ENCODE measurements at regions not wholly inside any gene's neighbourhood (a gene's known extent, or its start where the extent isn't known, plus 50 kb on each side); places are given as distances from the start of the nearest gene placed in this dataset.

DNA sequence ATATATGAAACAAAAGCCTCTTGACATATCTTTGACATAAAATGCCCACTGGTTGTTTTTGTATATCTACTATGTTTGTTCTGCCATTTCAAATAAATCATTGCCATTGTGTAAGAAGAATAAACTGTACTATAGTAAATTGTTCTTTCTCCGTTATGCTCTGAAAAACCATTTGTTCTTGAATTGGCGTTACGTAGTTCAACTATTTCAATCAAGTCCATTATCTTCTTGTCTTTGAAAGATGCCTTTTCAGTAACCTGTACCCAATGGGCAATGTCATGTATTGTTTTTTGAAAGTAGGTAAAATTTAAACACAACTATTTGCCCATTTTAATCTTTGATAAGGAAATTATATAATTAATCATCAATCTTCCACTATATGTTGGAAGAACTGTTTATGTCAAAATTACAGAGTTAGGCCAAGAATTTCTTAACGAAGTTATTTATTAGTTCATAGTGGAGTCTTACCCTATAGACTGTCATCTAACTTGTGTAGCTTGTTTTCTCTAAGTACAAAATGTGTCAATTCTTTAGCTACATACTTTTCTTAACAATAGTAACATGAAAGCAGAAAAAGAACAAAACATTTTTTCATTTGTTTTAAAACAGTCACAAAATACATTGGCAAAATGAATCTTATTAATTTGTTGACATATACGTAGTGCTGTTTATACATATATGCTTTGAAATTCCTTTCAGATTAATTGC lies 294.8 kb downstream of the PTPRC start:
- intact Hi-C loops (cut with micrococcal nuclease; ENCODE audit: unreplicated experiment) = loop anchor here (2.0 to 5.0 kb wide), 2 partner anchors 379 to 619 kb away; no protein-coding TSS in a partner anchor
- H3K27ac ChIP-seq (ENCODE audit: low read depth, low read length, poor library complexity, severe bottlenecking) = peak overlapping the region; percentile 94
- H3K36me3 ChIP-seq (ENCODE audit: insufficient read depth, low read length, poor library complexity, severe bottlenecking) = peaks cover 7% of the 10 kb centered on the region
- no TSS peak for BruUV-seq (replicated peaks)
- DNase-seq (ENCODE audit: low spot score) = no peak
- peak overlapping the region; percentile 68 for H3K4me3 ChIP-seq (ENCODE audit: low read depth, low read length, poor library complexity, severe bottlenecking)
- H3K27me3 ChIP-seq (replicated peaks; ENCODE audit: insufficient read depth, low read depth, low read length, poor library complexity) = no peaks in the 10 kb centered on the region
- H3K9me3 ChIP-seq (ENCODE audit: low read depth, low read length, poor library complexity, severe bottlenecking) = no peaks in the 10 kb centered on the region
- CTCF ChIA-PET = no interaction called here
- H3K4me1 ChIP-seq (ENCODE audit: insufficient read depth, low read length, poor library complexity, severe bottlenecking) = peaks cover 41% of the 10 kb centered on the region
- TF ChIP-seq EZH2 (IDR thresholded peaks at IDR 0.05; ENCODE audit: borderline replicate concordance, low read depth, low read length, poor library complexity, severe bottlenecking) = no peak
- TF ChIP-seq, protein P1, sequence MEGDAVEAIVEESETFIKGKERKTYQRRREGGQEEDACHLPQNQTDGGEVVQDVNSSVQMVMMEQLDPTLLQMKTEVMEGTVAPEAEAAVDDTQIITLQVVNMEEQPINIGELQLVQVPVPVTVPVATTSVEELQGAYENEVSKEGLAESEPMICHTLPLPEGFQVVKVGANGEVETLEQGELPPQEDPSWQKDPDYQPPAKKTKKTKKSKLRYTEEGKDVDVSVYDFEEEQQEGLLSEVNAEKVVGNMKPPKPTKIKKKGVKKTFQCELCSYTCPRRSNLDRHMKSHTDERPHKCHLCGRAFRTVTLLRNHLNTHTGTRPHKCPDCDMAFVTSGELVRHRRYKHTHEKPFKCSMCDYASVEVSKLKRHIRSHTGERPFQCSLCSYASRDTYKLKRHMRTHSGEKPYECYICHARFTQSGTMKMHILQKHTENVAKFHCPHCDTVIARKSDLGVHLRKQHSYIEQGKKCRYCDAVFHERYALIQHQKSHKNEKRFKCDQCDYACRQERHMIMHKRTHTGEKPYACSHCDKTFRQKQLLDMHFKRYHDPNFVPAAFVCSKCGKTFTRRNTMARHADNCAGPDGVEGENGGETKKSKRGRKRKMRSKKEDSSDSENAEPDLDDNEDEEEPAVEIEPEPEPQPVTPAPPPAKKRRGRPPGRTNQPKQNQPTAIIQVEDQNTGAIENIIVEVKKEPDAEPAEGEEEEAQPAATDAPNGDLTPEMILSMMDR (conservative IDR thresholded peaks at IDR 0.05; ENCODE audit: low read depth, low read length) = no peak
- POLR2A ChIA-PET (ENCODE audit: low non-redundant PET) = no interaction called here

DNA sequence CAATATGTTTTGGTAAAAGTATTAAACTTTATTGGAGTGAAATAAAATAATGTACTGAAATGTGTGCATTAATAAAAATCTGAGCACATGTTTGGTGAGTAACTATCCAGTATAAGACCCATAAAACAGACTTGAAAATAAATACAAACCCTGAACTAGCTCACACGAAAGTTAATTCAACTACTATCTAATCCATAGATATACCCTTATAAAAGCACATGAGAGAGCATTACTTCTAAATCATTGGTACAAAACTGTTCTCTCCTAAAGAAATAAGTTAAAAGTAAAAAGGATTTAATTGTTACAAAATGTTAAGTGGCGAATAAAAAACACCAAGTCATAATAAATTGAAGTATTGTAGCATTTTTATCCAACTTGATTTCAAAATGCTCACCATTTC lies 295.6 kb downstream of the PTPRC start:
- ChIA-PET POLR2A (ENCODE audit: low non-redundant PET) (no interaction called here), CTCF (no interaction called here)
- H3K4me1 ChIP-seq (ENCODE audit: insufficient read depth, low read length, poor library complexity, severe bottlenecking) = peaks cover 33% of the 10 kb centered on the region
- H3K36me3 ChIP-seq (ENCODE audit: insufficient read depth, low read length, poor library complexity, severe bottlenecking) = peaks cover 7% of the 10 kb centered on the region
- peak overlapping the region; percentile 68 for H3K4me3 ChIP-seq (ENCODE audit: low read depth, low read length, poor library complexity, severe bottlenecking)
- H3K9me3 ChIP-seq (ENCODE audit: low read depth, low read length, poor library complexity, severe bottlenecking) = no peaks in the 10 kb centered on the region
- no peak for TF ChIP-seq EZH2 (IDR thresholded peaks at IDR 0.05; ENCODE audit: borderline replicate concordance, low read depth, low read length, poor library complexity, severe bottlenecking)
- TF ChIP-seq, protein P1 (conservative IDR thresholded peaks at IDR 0.05; ENCODE audit: low read depth, low read length) = no peak
- peak overlapping the region; percentile 94 for H3K27ac ChIP-seq (ENCODE audit: low read depth, low read length, poor library complexity, severe bottlenecking)
- intact Hi-C loops (cut with micrococcal nuclease; ENCODE audit: unreplicated experiment) = loop anchor here (2.0 to 5.0 kb wide), 2 partner anchors 378 to 618 kb away; no protein-coding TSS in a partner anchor
- DNase-seq (ENCODE audit: low spot score) = no peak
- BruUV-seq (replicated peaks) = no TSS peak
- no peaks in the 10 kb centered on the region for H3K27me3 ChIP-seq (replicated peaks; ENCODE audit: insufficient read depth, low read depth, low read length, poor library complexity)

GRCh38 chr1:198934901-198935305 lies 296.1 kb downstream of the PTPRC start:
- H3K27me3 ChIP-seq (replicated peaks; ENCODE audit: insufficient read depth, low read depth, low read length, poor library complexity) = no peaks in the 10 kb centered on the region
- no peak for TF ChIP-seq EZH2 (IDR thresholded peaks at IDR 0.05; ENCODE audit: borderline replicate concordance, low read depth, low read length, poor library complexity, severe bottlenecking)
- TF ChIP-seq, protein P1 (conservative IDR thresholded peaks at IDR 0.05; ENCODE audit: low read depth, low read length) = no peak
- H3K36me3 ChIP-seq (ENCODE audit: insufficient read depth, low read length, poor library complexity, severe bottlenecking) = peaks cover 7% of the 10 kb centered on the region
- H3K4me1 ChIP-seq (ENCODE audit: insufficient read depth, low read length, poor library complexity, severe bottlenecking) = peaks cover 31% of the 10 kb centered on the region
- peak overlapping the region; percentile 68 for H3K4me3 ChIP-seq (ENCODE audit: low read depth, low read length, poor library complexity, severe bottlenecking)
- DNase-seq (ENCODE audit: low spot score) = peak; percentile 74
- intact Hi-C loops (cut with micrococcal nuclease; ENCODE audit: unreplicated experiment) = loop anchor here (1.0 to 5.0 kb wide), 4 partner anchors 177 to 617 kb away; no protein-coding TSS in a partner anchor
- CTCF ChIA-PET = no interaction called here
- no peaks in the 10 kb centered on the region for H3K9me3 ChIP-seq (ENCODE audit: low read depth, low read length, poor library complexity, severe bottlenecking)
- no TSS peak for BruUV-seq (replicated peaks)
- POLR2A ChIA-PET (ENCODE audit: low non-redundant PET) = interaction anchor here (0.6 kb wide), 1 partner anchor 162 kb away, joined by 3 read pairs; no protein-coding TSS in a partner anchor
- peak overlapping the region; percentile 94 for H3K27ac ChIP-seq (ENCODE audit: low read depth, low read length, poor library complexity, severe bottlenecking)

All from A673 (cell line).